Stimulated activated CD4-positive, alpha-beta T cell treated with anti-CD3 and anti-CD28 coated beads, Interleukin-4, amount 100 ng/mL, for 24 hours (primary cell): ENCODE measurements at regions not wholly inside any gene's neighbourhood (a gene's known extent, or its start where the extent isn't known, plus 50 kb on each side); places are given as distances from the start of the nearest gene placed in this dataset.
"Not testable (repeated sequence)": the region's sequence is repeated elsewhere in the genome, so short reads cannot be mapped to it uniquely, and the experiment has no call there.

ENCODE experiments used
- DNase-seq: peaks from one replicate; pipeline ENCODE4 v3.0.0-alpha.2; 2020

DNA sequence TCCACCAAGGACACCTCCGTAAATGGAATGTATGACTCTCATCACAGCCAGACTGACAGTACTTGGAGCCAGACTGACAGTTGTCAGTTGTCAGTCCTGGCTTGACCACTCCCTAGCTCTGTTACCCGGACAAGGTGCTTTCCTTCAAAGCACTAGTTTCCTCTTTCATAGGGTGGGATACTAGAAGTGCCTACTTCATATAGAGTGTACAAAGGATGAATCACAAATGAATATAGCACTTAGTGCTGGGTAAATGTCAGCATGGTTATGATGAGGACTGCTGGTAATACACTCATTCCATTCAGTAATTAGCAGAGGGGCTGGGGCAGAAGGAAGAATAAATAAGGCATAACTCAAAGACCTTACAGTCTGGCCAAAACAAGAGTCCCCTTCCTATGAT, 91.4 kb downstream of the ARL4C start:
- DNase-seq = no peak

- DNase-seq = no peak
These were observed 91.9 kb downstream of the ARL4C start for GRCh38 chr2:234404957-234405356.

- no peak for DNase-seq
These were observed 93.1 kb downstream of the ARL4C start for GRCh38 chr2:234403751-234404150.

GRCh38 chr2:234403074-234403473, 93.8 kb downstream of the ARL4C start:
- no peak for DNase-seq

GRCh38 chr2:234401426-234401825, 95.5 kb downstream of the ARL4C start:
- no peak for DNase-seq

DNA sequence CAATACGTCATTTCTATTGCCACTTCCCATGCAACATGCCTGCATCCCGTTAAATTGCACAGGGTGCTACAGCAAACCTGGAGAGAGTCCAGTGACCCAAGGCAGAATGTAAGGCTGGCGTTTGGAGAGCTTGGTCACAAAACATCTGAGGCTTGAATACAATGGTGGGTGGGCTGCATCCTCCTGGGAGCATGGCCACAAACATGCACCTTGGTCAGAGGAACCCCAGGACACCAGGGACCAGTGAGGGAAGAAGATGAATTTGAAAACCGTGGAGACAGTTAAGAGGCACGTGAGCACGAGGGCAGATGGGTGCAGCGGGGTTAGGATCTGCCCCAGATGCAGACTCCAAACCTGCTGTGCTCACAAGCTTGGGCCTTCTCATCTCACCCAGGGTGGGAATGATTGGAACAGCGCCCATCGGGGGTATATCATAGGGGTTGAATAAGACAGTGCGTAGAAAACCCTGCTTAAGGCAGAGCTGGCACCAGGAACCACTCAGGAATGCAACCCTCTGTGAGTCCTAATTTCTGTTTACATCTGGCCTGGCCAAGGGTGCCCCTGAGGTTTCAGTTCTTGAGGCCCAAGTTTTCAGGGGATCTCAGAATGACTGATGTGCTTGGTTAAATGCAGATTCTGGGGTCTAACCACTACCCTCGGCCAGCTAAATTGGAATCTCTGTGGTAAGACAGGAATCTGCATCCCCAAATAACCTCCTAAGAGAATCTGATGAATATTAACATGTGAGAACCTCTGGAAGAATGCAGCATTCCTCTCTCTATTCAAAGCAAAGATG, 97.2 kb downstream of the ARL4C start:
- DNase-seq = no peak

DNA sequence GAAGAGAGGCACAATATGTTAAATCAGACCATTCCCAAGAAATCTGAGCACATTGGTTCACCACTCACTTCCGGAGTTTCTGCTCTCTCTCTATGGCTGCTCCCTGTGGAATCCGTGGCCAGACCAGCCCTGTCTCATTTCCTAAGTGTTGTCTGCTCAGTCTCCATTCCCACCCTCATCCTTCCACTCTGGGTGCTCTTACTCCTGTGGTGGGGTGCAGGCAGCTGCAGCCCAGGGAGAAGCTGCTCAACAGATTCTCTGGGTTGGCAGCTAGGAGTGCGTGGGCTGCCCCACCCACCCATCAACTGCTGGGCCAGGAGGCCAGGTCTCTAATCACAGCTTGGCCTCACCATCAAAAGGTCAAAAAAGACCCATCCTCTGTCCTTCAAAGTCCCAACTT, 98.3 kb downstream of the ARL4C start:
- DNase-seq = no peak

DNA sequence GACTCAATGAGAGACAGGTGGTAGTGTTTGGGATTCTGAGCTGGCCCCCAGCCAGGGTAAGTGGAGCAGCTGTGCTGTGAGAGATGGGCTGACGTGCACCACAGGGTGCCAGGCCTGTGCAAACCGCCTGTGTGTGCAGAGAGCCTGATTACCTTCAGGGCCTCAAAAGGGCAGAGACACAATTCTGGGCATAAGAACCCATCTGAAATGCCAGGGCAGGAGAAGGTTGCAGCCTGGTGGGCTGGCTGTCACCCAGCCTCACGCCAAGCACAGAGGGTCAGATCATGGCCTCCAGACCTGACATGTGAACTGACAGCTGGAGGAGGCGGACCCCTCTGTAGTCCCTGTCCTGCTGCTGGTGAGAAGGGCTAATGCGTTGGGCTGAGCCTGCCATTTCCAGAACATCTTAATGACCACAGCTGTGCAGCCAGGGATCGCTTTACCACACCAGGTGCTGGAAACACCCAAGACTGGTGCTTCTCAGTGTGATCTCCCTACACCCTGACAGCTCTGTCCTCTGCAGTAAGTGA, 100.9 kb downstream of the ARL4C start:
- DNase-seq = no peak

GRCh38 chr2:234394450-234394849, 102.4 kb downstream of the ARL4C start:
- DNase-seq = no peak

GRCh38 chr2:234393354-234393753, 103.5 kb downstream of the ARL4C start:
- no peak for DNase-seq

GRCh38 chr2:234392041-234392615, 104.8 kb downstream of the ARL4C start:
- no peak for DNase-seq

- DNase-seq = no peak
These were observed 105.3 kb downstream of the ARL4C start for GRCh38 chr2:234391625-234392024.

DNA sequence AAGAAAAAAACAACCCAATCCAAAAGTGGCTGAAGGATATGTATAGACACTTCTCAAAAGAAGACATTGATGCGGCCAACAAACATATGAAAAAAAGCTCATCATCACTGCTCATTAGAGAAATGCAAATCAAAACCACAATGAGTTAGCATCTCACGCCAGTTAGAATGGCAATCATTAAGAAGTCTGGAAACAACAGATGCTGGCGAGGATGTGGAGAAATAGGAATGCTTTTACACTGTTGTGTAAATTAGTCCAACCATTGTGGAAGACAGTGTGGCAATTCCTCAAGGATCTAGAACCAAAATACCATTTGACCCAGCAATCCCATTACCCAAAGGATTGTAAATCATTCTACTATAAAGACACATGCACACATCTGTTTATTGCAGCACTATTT, 107.2 kb downstream of the ARL4C start:
- not testable (repeated sequence) for DNase-seq

GRCh38 chr2:234388591-234388990, 108.3 kb downstream of the ARL4C start:
- no peak for DNase-seq

DNA sequence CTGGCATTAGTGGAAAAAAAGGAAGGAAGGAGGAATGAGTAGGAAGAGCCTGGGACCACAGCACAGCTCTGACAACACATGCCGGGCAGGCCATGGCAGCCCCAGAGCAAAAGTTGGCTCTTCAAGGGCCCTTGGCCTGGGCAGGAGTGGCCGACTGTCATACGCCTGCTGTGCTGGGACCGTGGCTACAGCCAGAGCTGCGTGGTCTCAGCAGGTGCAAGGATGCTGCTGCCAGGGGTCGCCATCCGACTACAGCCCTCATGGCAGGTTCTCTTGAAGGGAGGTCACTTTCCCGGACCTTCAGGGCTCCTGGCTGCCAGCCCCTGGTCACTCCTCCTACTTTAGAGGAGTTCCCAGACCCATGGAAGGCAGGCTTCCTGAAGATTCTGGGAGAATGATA, 109.9 kb downstream of the ARL4C start:
- DNase-seq = no peak

GRCh38 chr2:234382131-234382530, 114.8 kb downstream of the ARL4C start:
- DNase-seq = no peak

- DNase-seq = not testable (repeated sequence)
These were observed 117.9 kb downstream of the ARL4C start for GRCh38 chr2:234378958-234379357.

DNA sequence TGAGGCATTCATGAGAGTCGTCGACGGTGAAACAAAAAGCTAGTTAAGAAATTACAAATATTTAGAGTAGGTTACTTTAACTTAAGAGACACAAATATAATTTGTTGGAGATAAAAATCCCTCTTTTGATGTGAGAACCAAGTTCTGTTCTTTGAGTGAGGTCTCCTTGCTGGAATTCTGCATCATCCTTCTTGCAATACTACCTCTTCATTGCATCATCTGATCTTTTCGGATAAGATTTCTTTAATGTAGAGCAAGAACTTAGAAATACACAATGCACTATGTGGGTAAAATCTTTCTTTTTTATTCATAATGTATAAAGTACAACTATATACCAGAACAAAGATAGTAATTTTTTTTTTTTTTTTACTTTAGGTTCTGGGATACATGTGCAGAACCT, 118.4 kb downstream of the ARL4C start:
- DNase-seq = no peak

DNA sequence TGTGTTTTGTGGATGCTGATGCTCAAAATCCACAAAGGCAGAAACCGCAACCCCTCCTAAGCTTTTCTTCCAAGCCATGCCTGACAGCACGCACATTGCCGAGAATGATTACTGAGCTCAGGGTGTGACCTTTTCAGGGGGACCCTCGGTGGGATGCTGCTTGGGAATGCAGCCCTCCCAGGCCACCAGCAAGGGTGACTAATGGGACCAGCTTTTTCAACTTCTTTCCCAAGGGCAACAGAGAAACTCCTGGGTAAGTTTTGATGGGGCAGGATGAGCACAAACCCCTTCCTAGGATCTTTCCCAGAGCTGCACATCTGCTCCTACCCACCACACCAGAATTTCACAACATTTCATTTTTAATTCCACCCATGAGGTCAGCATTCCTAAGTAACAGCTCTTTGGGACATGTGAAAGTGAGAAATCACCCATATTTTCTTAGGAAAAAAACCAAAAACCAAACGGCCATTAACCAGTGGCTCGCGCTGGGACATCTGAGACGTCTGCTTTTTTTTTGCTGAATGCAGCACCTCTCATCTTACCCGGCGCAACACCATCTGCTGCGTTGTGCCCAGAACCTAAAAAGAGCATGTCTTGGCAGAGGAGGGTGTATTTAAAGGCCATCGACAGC, 119.0 kb downstream of the ARL4C start:
- DNase-seq = no peak

DNA sequence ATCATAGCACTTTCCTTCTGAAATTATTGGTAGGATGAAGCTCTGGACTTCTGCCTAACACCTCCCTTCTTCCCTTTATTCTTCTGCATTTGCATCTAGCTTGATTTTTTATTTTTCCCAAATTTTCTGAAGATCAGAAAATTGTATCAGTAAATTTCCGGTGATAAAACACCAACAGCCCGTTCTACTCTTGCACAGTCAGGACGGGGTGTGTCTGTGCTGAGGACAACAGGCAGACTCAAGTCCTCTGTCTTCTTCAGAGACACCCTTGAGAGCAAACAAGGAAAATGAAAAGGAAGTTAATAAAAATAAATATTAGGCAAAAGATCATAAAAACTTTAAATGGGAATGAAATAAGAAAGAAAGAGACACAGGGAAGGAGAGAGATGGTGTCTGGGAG, 120.7 kb downstream of the ARL4C start:
- DNase-seq = no peak

GRCh38 chr2:234375176-234375880, 121.6 kb downstream of the ARL4C start:
- DNase-seq = no peak

DNA sequence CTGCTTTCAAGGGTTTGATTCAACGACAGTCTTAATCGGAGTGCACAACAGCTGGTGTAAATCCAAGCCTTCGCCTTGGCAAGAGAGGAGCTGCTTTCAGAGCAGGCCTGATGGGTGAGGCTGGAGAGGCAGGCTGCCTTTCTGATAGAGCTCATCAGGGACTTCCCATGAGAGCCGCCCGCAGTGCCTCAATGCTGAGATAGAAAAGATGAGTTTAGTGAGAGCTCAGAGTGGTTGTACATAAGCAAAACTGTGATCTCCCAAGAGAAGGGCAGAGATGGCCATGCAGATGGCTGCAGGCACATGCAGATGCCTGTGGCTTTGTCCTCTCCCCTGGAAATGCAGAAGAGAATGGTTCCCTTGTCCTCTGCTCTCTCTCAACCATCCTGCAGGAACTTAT, 122.1 kb downstream of the ARL4C start:
- DNase-seq = no peak

DNA sequence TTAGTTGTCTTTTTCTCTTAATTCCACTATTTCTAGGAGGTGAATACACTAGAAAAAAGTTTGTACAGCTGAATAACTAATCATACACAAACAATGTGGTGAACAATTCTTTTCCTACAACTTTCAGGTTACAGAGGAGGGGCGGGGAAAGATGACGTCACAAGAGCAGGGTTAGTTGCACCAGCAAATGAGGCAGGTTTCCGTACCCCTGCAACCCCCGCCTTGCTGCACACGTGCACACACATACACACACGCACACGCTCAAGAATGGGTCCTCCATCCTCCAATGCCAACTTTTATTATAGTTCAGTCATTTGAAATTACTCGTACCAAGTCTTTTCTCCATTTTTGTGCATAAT, 122.8 kb downstream of the ARL4C start:
- DNase-seq = no peak
